Cerebellar cortex (tissue), 1 donor: ENCODE measurements at regions not wholly inside any gene's neighbourhood (a gene's known extent, or its start where the extent isn't known, plus 50 kb on each side); places are given as distances from the start of the nearest gene placed in this dataset.

Experiments used
- DNase-seq: peaks from one replicate; pipeline ENCODE4 v3.0.0-alpha.2; 2015; ENCODE audit warnings: low spot score

DNA sequence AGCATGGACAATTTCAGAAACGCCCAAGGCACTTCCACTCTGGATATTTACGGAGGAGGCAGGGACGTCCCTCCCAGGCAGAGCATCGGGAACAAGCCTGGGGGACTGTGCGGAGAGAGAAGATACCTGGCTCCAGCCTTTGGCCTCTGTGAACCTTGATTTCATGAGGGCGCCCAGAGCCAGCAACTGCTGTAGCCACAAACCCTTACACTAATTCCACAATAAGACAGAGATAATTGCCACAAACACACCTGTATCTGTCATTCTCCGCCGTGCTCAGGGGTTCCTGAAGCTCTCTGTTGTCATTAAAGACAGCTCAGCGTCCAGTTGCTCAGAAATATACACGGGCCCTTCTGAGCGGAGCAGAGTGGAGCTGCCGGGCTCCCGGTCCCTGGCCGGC is 1292.1 kb downstream of the TBC1D22A start:
- no peak for DNase-seq

DNA sequence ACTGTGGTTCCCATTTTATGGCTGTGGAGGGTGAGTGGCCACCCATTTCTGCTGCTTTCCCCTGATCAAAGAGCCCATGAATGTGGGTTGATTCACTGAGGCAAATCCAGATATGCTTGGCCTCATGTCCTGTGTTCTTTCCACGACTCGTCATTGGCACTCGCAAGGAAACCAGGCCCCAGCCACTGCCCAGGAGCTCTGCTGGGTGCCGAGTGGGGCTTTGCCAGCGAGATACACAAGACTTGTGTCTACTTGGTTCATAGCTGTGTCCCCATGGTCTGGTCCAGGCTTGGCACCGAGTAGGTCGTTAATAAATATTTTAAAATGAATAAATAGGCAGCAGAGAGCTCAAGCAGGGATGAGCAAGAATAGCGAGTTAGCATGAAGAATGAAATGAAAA is 1291.5 kb downstream of the TBC1D22A start:
- DNase-seq = no peak

- DNase-seq = no peak
These were observed 1291.0 kb downstream of the TBC1D22A start for GRCh38 chr22:48053486-48053885.

DNA sequence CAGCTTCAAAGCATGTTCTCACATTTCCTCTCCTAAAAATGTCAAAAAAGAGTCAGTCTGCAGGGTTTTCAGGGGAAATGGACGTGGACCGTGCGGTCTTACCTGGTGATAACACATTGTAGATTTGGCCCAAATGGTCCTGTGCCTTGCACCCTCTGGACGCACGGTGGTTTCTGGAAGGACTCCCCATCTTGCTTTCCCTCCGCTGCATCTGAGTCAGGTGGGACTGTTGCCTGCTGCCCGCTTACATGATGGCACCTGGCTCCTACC is 1290.1 kb downstream of the TBC1D22A start:
- DNase-seq = no peak

- DNase-seq = peak; percentile 83
These were observed 1289.6 kb downstream of the TBC1D22A start for GRCh38 chr22:48051796-48052620.

DNA sequence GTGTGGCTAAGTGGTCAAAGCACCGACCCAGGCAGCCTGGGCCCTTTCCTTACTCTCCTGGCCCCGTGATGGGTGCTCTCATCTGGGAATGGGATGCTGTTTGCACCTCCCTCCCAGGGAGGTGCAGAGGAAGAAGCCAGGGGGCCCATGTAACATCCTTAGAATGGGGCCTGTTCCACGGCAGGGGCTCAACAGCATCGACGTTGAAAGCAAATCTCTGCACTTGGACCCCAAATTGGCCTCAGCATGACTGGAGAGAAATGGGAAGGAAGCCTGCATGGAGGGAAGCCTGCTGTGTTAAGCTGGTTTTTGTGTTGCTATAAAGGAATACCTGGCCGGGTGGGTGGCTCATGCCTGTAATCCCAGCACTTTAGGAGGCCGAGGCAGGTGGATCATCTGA is 1288.4 kb downstream of the TBC1D22A start:
- DNase-seq = no peak

DNA sequence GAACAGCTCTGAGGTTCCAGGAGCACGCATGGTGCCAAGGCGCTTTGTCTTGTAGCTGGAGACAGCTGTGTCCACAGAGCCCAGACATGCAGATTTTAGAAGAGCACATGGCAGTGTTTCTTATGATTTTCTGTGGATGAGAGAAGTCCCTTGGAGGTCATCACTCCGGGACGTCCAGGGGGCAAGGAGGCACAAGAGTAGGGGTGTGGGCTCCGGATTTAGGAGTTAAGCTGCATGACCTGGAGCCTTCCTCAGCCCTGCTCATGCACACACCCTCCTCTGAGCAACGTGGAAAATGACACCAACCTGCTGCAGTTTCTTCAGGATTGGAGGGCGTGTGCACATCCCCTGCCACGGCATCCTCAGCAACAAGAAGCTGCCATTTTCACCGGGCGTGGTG is 1286.7 kb downstream of the TBC1D22A start:
- DNase-seq = no peak

- peak; percentile 68 for DNase-seq
These were observed 1285.5 kb downstream of the TBC1D22A start for GRCh38 chr22:48047722-48048500.

DNA sequence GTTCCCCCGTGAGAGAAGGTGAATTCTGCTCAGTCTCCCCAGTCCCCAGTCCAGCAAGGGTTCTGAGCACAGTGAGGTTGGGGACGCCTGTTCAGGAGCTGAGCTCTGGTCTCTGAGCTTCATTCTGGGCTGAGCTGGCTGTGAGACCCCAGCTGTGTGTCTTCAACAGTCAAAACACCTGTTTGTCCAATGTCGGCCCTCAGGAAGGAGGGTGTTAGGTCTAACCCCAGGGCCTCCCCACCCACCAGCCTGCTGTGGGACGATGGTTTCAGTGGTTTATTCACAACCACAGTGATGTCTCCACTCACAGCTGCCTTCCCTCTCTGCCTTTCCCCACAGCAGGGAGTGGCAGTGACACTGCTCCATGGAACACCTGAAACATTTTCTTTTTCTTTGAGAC is 1282.9 kb downstream of the TBC1D22A start:
- DNase-seq = no peak

DNA sequence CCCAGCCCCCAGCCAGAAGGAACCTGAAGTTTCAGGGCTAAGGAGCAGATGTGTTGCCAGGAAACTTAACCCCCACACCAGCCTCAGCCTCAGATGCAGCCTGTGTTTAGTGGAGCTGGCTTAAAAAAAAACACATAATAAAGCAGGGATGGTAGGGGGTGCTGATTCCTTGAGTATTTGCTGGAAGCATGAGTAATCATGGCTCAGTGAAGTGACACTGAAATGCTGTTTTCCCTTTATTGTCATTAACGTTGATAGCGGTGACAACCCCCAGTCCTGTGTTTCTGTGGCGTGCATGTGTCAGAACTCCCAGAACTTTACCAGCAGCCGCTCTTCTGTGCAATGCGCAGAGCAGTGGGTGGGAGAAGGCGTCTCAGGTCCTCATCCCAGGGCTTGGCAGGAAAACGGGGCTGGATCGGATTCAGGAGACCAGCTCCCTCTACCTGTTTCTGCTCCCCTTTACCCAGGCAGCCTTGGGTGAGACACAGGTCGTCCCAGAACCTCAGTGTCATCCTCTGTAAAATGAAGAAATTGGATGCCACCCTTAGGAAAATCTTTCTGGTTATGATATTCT is 1282.1 kb downstream of the TBC1D22A start:
- no peak for DNase-seq

DNA sequence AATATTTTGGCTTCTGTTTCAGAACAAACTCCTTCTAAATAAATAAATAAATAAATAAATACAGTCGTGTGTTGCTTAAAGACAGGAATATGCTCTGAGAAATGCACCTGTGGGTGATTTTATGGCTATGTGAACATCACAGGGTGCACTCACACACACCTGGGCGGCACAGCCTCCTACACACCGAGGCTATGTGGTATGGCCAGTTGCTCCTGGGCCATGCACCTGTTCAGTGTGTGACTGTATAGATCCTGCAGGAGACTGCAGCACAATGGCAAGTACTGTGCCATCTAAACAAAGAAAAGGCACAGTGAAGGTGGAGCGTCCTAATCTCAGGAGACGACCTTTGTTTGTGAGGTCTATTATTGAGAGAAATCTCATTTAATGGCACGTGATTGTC is 1281.1 kb downstream of the TBC1D22A start:
- no peak for DNase-seq

- DNase-seq = no peak
These were observed 1280.4 kb downstream of the TBC1D22A start for GRCh38 chr22:48042621-48043395.

DNA sequence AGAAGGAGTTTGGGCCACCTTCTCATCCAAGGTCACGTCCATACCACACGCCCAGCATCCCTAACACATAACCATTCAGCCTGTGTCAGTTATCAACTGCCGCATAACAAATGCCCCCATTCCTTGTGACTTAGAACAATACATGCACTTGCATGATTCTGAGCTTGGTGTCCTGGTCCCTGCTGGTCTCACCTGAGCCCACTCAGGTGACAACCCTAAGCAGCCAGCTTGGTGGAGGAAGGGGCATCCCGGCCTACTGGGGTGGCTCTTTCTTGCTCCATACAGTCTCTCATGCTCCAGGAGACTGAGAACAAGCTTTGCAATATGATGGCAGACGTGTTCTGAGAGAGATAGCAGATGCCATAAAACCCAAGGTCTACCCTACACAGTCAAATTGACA is 1276.9 kb downstream of the TBC1D22A start:
- no peak for DNase-seq

- DNase-seq = no peak
These were observed 1275.2 kb downstream of the TBC1D22A start for GRCh38 chr22:48037618-48038017.

GRCh38 chr22:48035897-48036296 is 1273.4 kb downstream of the TBC1D22A start:
- DNase-seq = no peak

GRCh38 chr22:48031589-48031988 is 1269.1 kb downstream of the TBC1D22A start:
- no peak for DNase-seq

GRCh38 chr22:48025096-48025495 is 1262.6 kb downstream of the TBC1D22A start:
- DNase-seq = peak; percentile 48

GRCh38 chr22:48021991-48022401 is 1259.5 kb downstream of the TBC1D22A start:
- DNase-seq = no peak

DNA sequence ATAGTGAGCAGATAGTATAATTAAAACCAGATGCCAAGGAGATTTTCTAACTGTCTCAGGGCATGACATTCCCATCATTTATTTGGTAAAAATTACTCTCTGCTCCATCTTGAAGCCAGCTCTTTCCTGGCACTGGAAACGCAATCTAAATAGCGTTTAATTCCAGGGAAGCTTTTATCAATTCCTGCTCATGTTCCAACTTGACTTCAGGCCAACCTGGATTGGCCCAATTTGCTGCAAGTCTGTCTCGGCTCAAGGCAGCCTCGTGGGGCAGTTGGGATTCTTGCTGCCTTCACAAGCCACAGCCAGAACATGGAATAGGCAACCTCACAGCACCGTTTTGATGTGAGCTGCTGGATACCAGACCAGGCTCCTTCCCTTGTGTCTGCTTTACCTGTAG is 1255.9 kb downstream of the TBC1D22A start:
- DNase-seq = peak; percentile 24

DNA sequence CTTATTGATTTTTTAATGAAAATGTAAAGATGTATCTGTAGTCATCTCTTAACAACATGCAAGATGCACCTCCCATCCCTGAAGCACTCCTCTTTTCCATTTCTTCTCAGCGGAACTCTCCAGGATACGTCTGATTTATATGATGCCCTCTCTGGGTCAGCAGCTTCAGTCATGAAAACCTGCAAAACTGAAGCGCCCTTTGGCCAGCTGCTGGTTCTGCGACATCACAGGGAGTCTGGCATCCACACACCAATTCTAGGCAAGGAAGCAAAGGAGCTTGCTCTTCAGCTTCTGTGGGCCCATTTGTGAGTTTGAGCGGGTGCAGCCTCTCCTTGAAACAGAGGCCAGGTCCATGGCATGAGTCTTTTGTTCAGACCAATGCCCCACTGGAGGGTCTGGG is 1253.3 kb downstream of the TBC1D22A start:
- no peak for DNase-seq

DNA sequence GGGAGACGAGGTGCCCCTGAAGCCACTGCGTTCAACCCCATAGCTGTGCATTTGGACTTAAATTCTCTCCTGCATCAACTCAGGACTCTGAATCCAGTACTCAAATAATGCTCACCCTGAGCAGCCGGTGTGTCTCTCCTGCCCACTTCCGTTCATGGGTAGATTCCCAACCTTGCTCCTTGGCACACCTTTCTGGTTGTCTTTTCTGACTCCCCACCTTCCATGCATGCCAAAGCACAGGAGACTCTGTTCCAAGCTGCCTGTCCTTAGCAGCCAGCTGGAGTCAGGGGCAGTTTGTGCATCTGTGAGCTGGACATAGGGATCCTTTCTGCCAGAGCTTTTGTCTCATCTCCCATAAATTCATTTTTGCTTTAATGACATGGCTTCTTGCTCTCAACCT is 1242.5 kb downstream of the TBC1D22A start:
- peak; percentile 92 for DNase-seq

DNA sequence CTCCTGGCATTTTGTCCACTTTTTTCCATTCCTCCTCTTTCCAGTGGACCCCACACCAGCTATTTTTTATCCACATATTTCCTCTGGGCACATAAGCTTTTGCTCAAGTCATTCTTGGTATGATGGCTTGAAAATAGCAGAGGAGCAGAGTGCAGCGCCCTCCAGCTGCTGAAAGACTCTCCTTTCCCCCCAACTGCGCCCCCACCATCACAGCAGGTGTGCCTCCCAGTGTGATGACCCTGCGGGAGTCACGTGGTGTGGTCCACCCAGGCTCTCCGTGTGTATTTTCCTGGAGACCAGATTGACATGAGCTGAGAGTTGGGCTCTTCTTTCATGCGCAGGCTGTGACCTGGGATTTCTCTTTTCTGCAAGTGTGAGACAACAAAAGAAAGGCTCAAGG is 1241.6 kb downstream of the TBC1D22A start:
- no peak for DNase-seq

- no peak for DNase-seq
These were observed 1238.7 kb downstream of the TBC1D22A start for GRCh38 chr22:48001101-48001500.
